NCI-H146 (cell line): ENCODE measurements at regions not wholly inside any gene's neighbourhood (a gene's known extent, or its start where the extent isn't known, plus 50 kb on each side); places are given as distances from the start of the nearest gene placed in this dataset.
"Not testable (repeated sequence)": the region's sequence is repeated elsewhere in the genome, so short reads cannot be mapped to it uniquely, and the experiment has no call there.

Experiments used
- DNase-seq: peaks from one replicate; lab custom pipeline; 2025; lab: John Stamatoyannopoulos, UW

GRCh38 chr13:50130123-50130946 lies 115.1 kb downstream of the KCNRG start:
- DNase-seq, result no peak

GRCh38 chr13:50131920-50132903 lies 117.0 kb downstream of the KCNRG start:
- no peak for DNase-seq

- no peak for DNase-seq
These were observed 117.7 kb downstream of the KCNRG start for GRCh38 chr13:50132904-50133357.

GRCh38 chr13:50133358-50133953 lies 118.2 kb downstream of the KCNRG start:
- DNase-seq, result no peak

GRCh38 chr13:50136226-50136625 lies 121.0 kb downstream of the KCNRG start:
- DNase-seq, result no peak

- no peak for DNase-seq
These were observed 121.4 kb downstream of the KCNRG start for GRCh38 chr13:50136678-50137077.

- not testable (repeated sequence) for DNase-seq
These were observed 124.2 kb downstream of the KCNRG start for GRCh38 chr13:50139435-50139934.

GRCh38 chr13:50140153-50140552 lies 124.9 kb downstream of the KCNRG start:
- DNase-seq, result no peak

GRCh38 chr13:50140581-50141374 lies 125.5 kb downstream of the KCNRG start:
- no peak for DNase-seq

GRCh38 chr13:50141375-50141975 lies 126.2 kb downstream of the KCNRG start:
- no peak for DNase-seq

GRCh38 chr13:50144246-50145160 lies 129.3 kb downstream of the KCNRG start:
- no peak for DNase-seq

GRCh38 chr13:50149214-50149613 lies 134.0 kb downstream of the KCNRG start:
- no peak for DNase-seq

GRCh38 chr13:50149932-50150331 lies 134.7 kb downstream of the KCNRG start:
- DNase-seq, result peak; percentile 27

GRCh38 chr13:50152224-50152623 lies 137.0 kb downstream of the KCNRG start:
- no peak for DNase-seq

GRCh38 chr13:50152655-50153309 lies 137.5 kb downstream of the KCNRG start:
- no peak for DNase-seq

GRCh38 chr13:50153401-50153800 lies 138.2 kb downstream of the KCNRG start:
- DNase-seq, result no peak

GRCh38 chr13:50153876-50154275 lies 138.6 kb downstream of the KCNRG start:
- no peak for DNase-seq

GRCh38 chr13:50154697-50155096 lies 139.5 kb downstream of the KCNRG start:
- no peak for DNase-seq

GRCh38 chr13:50156140-50156539 lies 140.9 kb downstream of the KCNRG start:
- no peak for DNase-seq
